Fibroblast of mammary gland (primary cell): ENCODE measurements at regions not wholly inside any gene's neighbourhood (a gene's known extent, or its start where the extent isn't known, plus 50 kb on each side); places are given as distances from the start of the nearest gene placed in this dataset.
"Not testable (repeated sequence)": the region's sequence is repeated elsewhere in the genome, so short reads cannot be mapped to it uniquely, and the experiment has no call there.

Experiments used
- DNase-seq: peaks from one replicate; pipeline ENCODE4 v3.0.0-alpha.2; 2010; ENCODE audit warnings: low read depth
- H3K4me3 ChIP-seq: 2 replicates; pipeline ENCODE4 v1.5.1; 2011; ENCODE audit warnings: low read depth, mild to moderate bottlenecking, low read length, moderate library complexity; ENCODE audit not compliant: control insufficient read depth
- TF ChIP-seq, protein P1 (sequence below): conservative IDR thresholded peaks from 2 replicates; pipeline ENCODE4 v1.5.1; 2011; ENCODE audit warnings: low read depth, low read length, inconsistent platforms; ENCODE audit not compliant: control insufficient read depth, insufficient read depth

GRCh38 chr7:90061077-90061476 is 93.2 kb upstream of the STEAP1 start:
- H3K4me3 ChIP-seq, result no peak overlapping the region
- TF ChIP-seq, protein P1, sequence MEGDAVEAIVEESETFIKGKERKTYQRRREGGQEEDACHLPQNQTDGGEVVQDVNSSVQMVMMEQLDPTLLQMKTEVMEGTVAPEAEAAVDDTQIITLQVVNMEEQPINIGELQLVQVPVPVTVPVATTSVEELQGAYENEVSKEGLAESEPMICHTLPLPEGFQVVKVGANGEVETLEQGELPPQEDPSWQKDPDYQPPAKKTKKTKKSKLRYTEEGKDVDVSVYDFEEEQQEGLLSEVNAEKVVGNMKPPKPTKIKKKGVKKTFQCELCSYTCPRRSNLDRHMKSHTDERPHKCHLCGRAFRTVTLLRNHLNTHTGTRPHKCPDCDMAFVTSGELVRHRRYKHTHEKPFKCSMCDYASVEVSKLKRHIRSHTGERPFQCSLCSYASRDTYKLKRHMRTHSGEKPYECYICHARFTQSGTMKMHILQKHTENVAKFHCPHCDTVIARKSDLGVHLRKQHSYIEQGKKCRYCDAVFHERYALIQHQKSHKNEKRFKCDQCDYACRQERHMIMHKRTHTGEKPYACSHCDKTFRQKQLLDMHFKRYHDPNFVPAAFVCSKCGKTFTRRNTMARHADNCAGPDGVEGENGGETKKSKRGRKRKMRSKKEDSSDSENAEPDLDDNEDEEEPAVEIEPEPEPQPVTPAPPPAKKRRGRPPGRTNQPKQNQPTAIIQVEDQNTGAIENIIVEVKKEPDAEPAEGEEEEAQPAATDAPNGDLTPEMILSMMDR, result no peak
- DNase-seq, result no peak

DNA sequence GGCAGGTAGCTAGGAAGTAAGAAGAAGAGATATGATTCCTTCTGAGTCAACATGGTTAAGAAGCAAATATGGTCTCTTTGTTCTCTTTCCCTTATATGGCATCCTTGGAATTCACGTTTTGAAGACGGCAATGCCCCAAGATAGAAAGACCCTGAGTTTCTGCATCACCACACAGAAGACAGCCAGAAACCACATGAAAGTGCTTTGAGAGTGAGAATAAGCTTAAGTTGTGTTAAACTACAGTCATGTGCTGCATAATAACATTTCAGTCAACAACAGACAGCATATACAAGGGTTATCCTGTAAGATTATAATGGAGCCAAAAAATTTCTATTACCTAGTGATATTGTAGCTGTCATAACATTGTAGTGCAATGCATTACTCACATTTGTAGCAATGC is 89.9 kb upstream of the STEAP1 start:
- DNase-seq, result no peak
- TF ChIP-seq, protein P1, result no peak
- H3K4me3 ChIP-seq, result no peak overlapping the region

DNA sequence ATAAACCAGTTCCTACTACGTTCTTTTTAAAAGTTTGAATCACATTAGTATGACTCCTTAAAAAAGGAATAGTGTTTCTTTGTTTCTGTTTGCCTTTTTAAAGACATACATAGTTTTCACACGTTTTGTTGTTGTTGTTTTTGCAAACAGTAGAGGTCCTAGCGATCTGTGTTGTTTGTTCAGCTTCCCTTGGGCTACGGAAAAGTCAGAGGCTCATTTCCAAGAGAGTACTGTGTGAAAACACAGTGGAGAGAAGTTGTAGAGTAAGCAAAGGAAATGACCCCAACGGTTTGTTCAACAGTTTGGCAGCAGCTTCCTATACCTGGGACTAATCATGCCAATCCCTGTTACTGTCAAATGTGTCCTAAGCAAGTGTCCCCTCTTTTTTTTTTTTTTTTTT is 87.1 kb upstream of the STEAP1 start:
- no peak overlapping the region for H3K4me3 ChIP-seq
- TF ChIP-seq, protein P1, result no peak
- no peak for DNase-seq

- H3K4me3 ChIP-seq, DNase-seq: not testable (repeated sequence)
These were observed 84.0 kb upstream of the STEAP1 start for GRCh38 chr7:90070238-90070637.

GRCh38 chr7:90078921-90079320 is 75.3 kb upstream of the STEAP1 start:
- TF ChIP-seq, protein P1, result no peak
- no peak for DNase-seq

DNA sequence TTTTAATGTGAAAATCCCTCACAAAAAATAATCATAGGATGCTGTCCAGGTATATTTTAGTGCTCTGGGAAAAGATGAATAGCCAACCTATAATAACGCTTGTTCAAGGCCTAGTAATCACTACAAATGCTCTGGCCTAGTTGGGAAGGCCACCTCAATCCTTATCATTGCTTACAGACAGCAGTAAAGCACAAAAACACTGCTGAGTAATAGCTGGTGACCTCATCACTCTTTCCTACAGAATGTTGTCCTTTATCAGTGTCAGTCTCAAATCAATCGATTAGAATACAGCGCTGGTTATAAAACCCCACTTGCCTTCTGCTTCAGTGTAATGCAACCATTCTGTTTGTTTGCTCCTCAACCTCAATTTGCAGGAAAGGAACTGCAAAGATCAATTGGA is 72.6 kb upstream of the STEAP1 start:
- TF ChIP-seq, protein P1, result no peak
- no peak overlapping the region for H3K4me3 ChIP-seq
- no peak for DNase-seq

More at GRCh38 chr7:90078921-90079320, 75.3 kb upstream of the STEAP1 start:
- no peak overlapping the region for H3K4me3 ChIP-seq

DNA sequence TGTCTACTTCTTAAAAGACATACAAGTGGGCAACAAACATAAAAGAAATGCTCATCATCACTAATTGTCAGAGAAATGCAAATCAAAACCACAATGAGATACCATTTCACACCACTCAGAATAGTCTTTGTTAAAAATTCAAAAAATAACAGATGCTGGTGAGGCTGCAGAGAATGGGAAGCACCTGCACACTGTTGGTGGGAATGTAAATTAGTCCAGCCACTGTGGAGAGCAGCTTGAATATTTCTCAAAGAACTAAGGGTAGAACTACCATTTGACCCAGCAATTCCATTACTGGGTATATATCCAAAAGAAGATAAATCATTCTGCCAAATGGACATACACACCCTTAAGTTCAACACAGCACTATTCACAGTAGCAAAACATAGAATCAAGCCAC is 61.8 kb upstream of the STEAP1 start:
- no peak overlapping the region for H3K4me3 ChIP-seq
- TF ChIP-seq, protein P1, result no peak
- no peak for DNase-seq
